NB4 (cell line): ENCODE measurements at regions not wholly inside any gene's neighbourhood (a gene's known extent, or its start where the extent isn't known, plus 50 kb on each side); places are given as distances from the start of the nearest gene placed in this dataset.

ENCODE experiments used
- CTCF ChIP-seq: IDR thresholded peaks from one replicate; pipeline ENCODE4 v1.5.1; 2012; ENCODE audit warnings: low read depth, low read length
- MAX ChIP-seq: IDR thresholded peaks from 2 replicates; pipeline ENCODE4 v1.6.1; 2011; ENCODE audit warnings: low read depth, low read length
- MYC ChIP-seq: IDR thresholded peaks from 2 replicates; pipeline ENCODE4 v1.6.1; 2011; ENCODE audit warnings: low read depth, low read length
- POLR2A ChIP-seq: IDR thresholded peaks from 2 replicates; pipeline ENCODE4 v1.6.1; 2011; ENCODE audit warnings: mild to moderate bottlenecking; ENCODE audit not compliant: insufficient read length; ENCODE audit errors: extremely low read depth

GRCh38 chr2:196555726-196556125, 83.8 kb upstream of the CCDC150 start:
- TF ChIP-seq POLR2A: no peak
- TF ChIP-seq CTCF: no peak
- no peak for TF ChIP-seq MAX
- no peak for TF ChIP-seq MYC
